ENCODE measurements at regions not wholly inside any gene's neighbourhood (a gene's known extent, or its start where the extent isn't known, plus 50 kb on each side); places are given as distances from the start of the nearest gene placed in this dataset.

DNA sequence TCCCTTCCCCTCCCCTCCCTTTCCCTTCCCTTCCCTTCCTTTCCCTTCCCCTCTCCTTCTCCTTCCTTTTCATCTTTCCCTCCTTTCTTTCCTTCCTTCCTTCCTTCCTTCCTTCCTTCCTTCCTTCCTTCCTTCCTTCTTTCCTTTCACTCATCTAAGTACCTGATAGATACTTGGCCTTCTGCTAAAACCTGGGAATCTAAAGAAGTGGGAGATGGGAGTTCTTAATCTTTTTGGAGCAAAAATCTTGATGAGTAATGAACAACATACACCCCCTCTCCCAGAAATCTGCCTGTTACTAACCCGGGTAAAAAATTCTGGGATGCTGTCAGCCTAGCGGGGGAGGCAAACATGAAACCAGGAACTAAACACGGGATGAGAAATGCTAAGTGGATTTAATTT is 100.7 kb downstream of the VEGFA start:
- TF ChIP-seq, protein P1, sequence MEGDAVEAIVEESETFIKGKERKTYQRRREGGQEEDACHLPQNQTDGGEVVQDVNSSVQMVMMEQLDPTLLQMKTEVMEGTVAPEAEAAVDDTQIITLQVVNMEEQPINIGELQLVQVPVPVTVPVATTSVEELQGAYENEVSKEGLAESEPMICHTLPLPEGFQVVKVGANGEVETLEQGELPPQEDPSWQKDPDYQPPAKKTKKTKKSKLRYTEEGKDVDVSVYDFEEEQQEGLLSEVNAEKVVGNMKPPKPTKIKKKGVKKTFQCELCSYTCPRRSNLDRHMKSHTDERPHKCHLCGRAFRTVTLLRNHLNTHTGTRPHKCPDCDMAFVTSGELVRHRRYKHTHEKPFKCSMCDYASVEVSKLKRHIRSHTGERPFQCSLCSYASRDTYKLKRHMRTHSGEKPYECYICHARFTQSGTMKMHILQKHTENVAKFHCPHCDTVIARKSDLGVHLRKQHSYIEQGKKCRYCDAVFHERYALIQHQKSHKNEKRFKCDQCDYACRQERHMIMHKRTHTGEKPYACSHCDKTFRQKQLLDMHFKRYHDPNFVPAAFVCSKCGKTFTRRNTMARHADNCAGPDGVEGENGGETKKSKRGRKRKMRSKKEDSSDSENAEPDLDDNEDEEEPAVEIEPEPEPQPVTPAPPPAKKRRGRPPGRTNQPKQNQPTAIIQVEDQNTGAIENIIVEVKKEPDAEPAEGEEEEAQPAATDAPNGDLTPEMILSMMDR (IDR thresholded peaks at IDR 0.05) = no peak
- no peak for ATAC-seq

DNA sequence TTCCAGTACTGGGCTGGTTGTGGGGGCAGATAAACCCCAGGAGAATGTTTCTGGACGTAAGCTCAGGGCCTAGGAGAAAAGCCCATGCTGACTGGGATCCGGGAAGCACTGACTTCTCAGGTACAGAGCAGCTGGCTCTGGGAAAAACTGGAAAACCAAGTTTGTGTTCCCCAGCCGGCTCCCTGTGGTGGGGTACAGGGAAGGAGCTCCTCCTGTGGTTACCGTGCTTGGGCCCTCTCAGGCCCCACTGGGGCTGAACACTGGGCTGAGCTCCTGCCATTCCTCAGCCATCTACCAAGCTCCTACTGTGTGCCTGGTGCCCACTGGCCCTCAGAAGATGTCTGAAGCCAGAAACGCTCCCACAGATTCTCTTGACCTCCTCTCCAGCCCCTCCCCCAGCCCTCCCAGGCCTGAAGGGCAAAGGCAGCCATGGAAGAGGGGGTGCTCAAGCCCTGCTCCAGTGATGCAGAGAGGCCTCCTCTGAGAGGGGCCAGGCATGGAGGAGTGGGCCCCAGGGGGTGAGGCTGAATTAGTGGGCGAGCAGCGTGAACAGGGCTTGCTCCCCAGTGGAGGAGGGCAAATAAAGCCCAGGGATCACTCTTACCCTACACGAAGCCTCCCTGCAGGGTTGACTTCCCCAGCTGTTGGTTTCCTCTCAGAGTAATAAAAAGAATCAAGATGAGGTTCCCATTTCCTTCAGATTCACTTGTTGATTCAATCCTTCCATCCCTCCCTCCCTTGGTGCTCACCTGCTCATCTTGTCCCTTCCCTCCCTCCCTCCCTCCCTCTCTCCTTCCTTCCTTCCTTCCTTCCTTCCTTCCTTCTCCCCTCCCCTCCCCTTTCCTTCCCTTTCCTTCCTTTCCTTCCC is 100.0 kb downstream of the VEGFA start:
- H3K4me3 ChIP-seq = no peak overlapping the region
- peak in 1 of 2 donors; percentile 6 for DNase-seq
- H3K9me3 ChIP-seq = no peaks in the 10 kb centered on the region
- no peak overlapping the region for H3K27ac ChIP-seq
- TF ChIP-seq, protein P1 (IDR thresholded peaks at IDR 0.05) = no peak
- intact Hi-C loops (cut with DNase I) = no loop called here
- no peaks in the 10 kb centered on the region for H3K36me3 ChIP-seq (ENCODE audit: insufficient read depth in 1 of 2, low read depth in 1 of 2)
- H3K4me1 ChIP-seq = peaks cover 7% of the 10 kb centered on the region
- 79 to 83% (median 80%) methylated on average over 8 of the region's 8 CpGs for WGBS, 3 donors
- peak in 1 of 4 donors; percentile 20 for ATAC-seq
- no peaks in the 10 kb centered on the region for H3K27me3 ChIP-seq (ENCODE audit: insufficient read depth in 3 of 3, low read length in 2 of 3)

More for the DNA sequence above, 100.7 kb downstream of the VEGFA start:
- Histone ChIP-seq H3K9me3 (no peaks in the 10 kb centered on the region), H3K36me3 (ENCODE audit: insufficient read depth in 1 of 2, low read depth in 1 of 2) (no peaks in the 10 kb centered on the region), H3K4me3 (no peak overlapping the region), H3K27me3 (ENCODE audit: insufficient read depth in 3 of 3, low read length in 2 of 3) (no peaks in the 10 kb centered on the region), H3K27ac (no peak overlapping the region), H3K4me1 (peaks cover 7% of the 10 kb centered on the region)
- intact Hi-C loops (cut with DNase I) = no loop called here
- DNase-seq = no peak
- 43 to 73% (median 56%) methylated on average over 3 of the region's 3 CpGs for WGBS, 3 donors

DNA sequence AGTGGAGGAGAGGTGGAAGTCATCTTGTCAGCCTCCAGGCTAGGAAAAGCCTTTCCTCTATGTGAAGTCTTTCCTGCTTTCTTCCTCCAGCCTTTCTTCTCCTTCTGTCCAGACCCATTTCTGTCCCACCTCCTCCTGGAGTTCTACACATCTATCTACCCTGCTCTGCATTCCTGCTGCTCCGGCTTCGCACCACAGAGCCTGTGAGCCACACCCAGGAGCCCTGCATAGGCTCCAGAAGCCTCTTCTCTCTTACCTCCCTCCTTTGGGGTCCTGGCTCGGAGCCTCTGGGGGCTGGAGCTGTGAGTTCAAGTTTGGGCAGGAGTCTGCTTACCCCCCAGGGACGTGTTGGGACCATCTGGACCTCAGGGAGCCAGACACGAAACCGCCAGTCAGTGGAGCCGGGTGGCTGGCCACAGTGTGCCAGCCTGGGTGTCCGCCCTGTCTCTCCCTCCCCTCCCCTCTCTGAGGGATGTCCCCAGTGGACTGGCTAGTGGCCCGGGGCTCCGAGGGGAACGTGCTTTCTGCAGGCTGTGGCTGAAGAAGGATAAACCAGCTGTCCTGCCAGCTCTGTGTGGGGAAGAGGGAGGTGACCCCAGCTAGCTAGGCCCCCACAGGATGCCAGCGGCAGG is 99.2 kb downstream of the VEGFA start:
- TF ChIP-seq, protein P1 (IDR thresholded peaks at IDR 0.05) = no peak
- no peaks in the 10 kb centered on the region for H3K27me3 ChIP-seq (ENCODE audit: insufficient read depth in 3 of 3, low read length in 2 of 3)
- WGBS, 3 donors = 35 to 43% (median 42%) methylated on average over 12 of the region's 12 CpGs
- no peak overlapping the region for H3K27ac ChIP-seq
- intact Hi-C loops (cut with DNase I) = no loop called here
- H3K4me1 ChIP-seq = peaks cover 7% of the 10 kb centered on the region
- DNase-seq (peak in 1 of 2 donors; percentile 68), ATAC-seq (peak; percentile 52 to 87 (median 73))
- H3K36me3 ChIP-seq (ENCODE audit: insufficient read depth in 1 of 2, low read depth in 1 of 2) = no peaks in the 10 kb centered on the region
- H3K4me3 ChIP-seq = no peak overlapping the region
- H3K9me3 ChIP-seq = no peaks in the 10 kb centered on the region

DNA sequence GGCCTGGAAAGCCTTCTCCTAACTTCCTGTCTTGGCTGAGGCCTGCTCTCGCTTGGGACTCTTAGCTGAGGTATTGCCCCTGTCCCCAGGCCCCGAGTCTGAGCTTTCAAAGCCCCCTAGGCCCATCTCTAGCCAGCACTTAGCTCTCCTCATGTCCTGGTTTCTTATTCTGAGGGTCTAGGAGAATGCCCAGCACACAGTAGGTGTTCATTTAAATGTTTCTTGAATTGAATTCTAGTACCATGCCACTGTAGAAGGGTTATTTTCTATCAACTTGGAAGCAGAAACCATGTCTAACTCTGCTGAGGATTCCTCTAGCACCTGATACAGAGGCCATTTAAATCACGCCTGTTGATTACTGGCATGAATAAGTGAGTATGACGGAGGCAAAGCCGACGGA is 98.5 kb downstream of the VEGFA start:
- H3K9me3 ChIP-seq = no peaks in the 10 kb centered on the region
- ATAC-seq (no peak), DNase-seq (peak in 1 of 2 donors; percentile 5)
- WGBS, 3 donors = 86 to 91% (median 88%) methylated on average over 6 of the region's 6 CpGs
- no peaks in the 10 kb centered on the region for H3K27me3 ChIP-seq (ENCODE audit: insufficient read depth in 3 of 3, low read length in 2 of 3)
- no peak overlapping the region for H3K4me3 ChIP-seq
- no peaks in the 10 kb centered on the region for H3K36me3 ChIP-seq (ENCODE audit: insufficient read depth in 1 of 2, low read depth in 1 of 2)
- intact Hi-C loops (cut with DNase I) = no loop called here
- peaks cover 7% of the 10 kb centered on the region for H3K4me1 ChIP-seq
- H3K27ac ChIP-seq = no peak overlapping the region
- TF ChIP-seq, protein P1 (IDR thresholded peaks at IDR 0.05) = no peak
